Hepatocyte (in vitro differentiated cells): ENCODE measurements at regions not wholly inside any gene's neighbourhood (a gene's known extent, or its start where the extent isn't known, plus 50 kb on each side); places are given as distances from the start of the nearest gene placed in this dataset.

Experiments
- EZH2 ChIP-seq: fragments of 200-600 bp; sonication (generic); IDR thresholded peaks from 2 replicates; pipeline ENCODE4 v1.6.1; 2016; ENCODE audit warnings: antibody characterized with exemption, mild to moderate bottlenecking, borderline replicate concordance
- TF ChIP-seq, protein P1 (sequence below): fragments of 200-600 bp; sonication (generic); IDR thresholded peaks from 2 replicates; pipeline ENCODE4 v1.5.1; 2016; ENCODE audit warnings: antibody characterized with exemption, mild to moderate bottlenecking; ENCODE audit not compliant: poor library complexity

DNA sequence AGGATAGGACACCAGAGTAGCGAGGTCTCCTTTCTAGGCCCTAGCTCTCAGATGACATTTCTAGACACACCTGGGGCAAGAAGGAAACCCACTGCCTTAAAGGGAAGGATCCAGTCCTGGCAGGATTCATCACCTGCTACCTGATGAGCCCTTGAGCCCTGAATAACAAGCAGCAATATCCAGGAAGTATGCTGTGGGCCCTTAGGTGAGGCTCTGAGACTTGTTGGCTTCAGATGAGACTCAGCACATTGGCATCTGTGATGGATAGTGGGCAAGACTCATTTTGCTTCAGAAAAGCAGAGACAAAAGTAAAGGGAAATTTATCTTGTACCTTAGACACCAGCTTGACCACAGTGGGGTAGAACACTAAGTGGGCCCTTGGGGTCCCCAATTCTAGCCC, 238.4 kb upstream of the MEOX2 start:
- TF ChIP-seq, protein P1, sequence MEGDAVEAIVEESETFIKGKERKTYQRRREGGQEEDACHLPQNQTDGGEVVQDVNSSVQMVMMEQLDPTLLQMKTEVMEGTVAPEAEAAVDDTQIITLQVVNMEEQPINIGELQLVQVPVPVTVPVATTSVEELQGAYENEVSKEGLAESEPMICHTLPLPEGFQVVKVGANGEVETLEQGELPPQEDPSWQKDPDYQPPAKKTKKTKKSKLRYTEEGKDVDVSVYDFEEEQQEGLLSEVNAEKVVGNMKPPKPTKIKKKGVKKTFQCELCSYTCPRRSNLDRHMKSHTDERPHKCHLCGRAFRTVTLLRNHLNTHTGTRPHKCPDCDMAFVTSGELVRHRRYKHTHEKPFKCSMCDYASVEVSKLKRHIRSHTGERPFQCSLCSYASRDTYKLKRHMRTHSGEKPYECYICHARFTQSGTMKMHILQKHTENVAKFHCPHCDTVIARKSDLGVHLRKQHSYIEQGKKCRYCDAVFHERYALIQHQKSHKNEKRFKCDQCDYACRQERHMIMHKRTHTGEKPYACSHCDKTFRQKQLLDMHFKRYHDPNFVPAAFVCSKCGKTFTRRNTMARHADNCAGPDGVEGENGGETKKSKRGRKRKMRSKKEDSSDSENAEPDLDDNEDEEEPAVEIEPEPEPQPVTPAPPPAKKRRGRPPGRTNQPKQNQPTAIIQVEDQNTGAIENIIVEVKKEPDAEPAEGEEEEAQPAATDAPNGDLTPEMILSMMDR: no peak
- no peak for TF ChIP-seq EZH2
